NOMO-1 treated with dmso at 0.1 percent for 144 hours (cell line): ENCODE measurements at regions not wholly inside any gene's neighbourhood (a gene's known extent, or its start where the extent isn't known, plus 50 kb on each side); places are given as distances from the start of the nearest gene placed in this dataset.
"Not testable (repeated sequence)": the region's sequence is repeated elsewhere in the genome, so short reads cannot be mapped to it uniquely, and the experiment has no call there.

Source experiments
- DNase-seq: peaks from one replicate; lab custom pipeline; 2025; ENCODE audit not compliant: unreplicated experiment; lab: John Stamatoyannopoulos, UW

DNA sequence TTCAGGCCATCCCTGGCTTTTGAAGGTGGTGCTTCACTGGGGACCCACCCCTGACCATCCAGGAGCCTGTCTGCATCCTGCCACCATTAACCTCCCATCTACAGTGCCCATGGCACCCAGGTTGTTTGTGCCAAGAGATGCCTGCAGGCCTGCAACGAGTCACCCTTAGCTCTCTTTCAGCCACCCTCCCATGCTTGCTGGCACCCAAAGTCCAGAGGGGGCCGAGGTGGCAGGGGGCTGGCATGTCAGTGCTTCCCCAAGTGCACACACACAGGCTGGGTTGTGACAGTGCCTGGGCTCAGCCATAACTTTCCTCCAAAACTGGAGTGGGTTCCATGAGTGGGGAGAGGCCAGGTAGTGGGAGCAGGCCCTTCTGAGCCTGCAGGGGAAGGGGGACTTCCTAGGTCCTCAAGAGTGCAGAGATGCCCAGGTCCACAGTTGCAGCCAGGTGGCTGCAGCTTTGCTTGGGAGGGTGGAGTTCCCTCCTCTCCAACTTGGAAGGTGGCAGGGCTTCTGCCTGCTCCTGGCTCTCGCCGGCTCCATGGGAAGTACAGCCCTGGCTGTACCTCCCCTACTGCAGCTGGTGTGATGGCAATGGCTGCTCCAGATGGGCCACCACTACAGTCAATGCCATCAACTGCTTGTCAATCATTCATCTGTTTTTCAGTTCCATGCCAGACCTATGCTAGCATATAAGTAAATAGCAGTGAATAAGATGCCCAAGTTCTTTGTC, 235.9 kb upstream of the GIMD1 start:
- DNase-seq, result no peak

DNA sequence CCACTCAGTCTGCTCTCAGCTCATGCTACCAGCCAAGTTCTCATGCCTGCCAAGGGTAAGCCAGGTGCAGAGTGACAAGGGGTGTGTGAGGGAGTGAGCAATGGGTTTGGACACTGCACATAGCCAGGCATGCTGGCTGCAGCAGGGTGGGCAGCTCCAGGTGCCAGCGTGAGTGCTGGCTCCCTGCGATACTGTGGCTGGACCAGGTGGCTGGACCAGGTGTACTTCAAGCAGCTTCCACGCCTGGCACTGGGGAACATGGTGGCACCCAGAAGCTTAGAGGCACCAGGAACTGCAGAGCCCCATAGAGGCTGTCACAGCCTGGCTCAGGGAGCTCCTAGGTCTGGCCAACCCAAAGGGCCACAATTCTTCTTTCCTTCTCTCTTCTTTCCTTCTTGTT, 234.9 kb upstream of the GIMD1 start:
- no peak for DNase-seq

DNA sequence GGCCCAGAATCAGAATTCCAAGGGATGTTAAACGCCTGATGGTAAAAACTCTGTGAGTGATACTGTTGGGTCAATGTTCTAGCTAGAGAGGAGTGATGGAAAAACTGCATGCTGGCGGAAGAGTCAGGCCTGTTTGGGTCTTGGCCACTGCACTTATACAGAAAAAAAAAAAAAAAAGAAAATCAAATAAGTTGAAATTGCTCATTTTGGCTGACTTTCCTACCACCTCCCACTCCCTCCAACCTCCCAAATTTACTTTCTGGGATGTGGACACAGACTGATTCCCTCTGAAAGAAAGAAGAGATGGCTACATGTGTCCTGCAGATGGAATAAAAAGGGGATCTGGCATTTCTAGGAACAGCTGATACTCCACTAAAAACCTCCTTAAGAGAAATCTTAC, 234.1 kb upstream of the GIMD1 start:
- DNase-seq, result no peak

DNA sequence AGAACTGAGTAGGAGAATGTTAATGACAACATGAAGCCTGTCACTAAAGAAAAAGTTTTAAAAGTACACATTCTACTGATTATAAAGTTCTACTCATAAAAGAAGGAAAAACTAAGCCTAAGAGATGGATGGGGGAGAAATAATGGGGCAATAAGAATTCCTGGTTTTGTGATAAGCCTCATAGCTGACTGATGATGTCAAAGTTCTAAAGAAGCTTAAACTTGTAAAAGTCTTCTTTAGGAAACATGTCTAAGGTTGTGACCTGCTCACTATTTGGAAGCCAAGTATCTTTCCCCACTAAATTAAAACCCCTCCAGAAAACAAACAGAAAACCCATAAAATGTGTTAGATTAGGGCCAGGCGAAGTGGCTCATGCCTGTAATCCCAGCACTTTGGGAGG, 232.9 kb upstream of the GIMD1 start:
- no peak for DNase-seq

DNA sequence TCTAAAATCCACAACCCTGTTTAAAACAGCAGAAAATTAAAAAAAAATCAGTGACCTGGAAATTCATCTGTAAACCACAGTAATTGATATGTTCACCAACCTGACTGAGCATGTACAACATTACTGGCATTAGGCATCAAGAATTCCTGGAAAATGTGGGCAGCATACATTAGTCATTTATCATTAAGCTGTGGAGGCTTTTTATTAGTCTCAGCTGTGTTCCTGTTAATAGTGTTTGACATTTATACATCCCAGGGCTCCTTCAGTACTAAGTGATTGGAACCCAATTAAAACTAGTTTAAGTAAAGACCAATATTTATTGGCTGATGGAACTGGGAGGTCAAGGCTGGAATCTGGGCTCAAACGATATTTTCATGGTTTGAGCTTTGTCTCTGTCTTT, 227.3 kb upstream of the GIMD1 start:
- no peak for DNase-seq

DNA sequence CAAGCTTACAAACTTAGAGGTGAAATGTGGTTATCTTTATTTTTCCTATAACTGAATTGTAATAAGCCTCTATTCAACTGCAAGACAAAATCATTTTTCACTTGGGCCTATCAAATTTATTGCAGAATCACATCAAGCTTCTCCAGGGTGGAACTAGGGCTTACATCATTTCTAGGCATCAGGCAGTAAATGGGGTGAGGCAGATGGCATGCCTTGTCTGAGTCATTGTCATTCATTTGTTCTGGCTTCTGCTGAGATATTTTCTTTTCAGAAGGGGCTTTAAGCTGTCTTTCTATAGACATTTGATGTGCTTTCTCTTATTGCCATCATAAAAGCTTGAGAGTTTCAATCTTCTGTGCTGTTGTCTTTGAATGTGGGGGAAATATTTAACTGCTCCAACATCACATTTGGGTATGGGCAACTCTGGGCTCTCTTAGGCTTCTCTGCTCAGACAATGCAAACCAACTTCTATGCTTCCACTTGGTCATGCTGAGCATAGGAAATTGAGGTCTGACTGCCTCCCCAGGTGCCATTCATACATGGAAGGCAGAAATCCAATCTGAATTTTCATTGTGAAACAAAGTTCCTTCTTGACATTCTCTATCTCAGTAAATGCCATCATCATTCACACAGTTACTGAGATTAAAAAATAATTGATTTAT, 225.8 kb upstream of the GIMD1 start:
- no peak for DNase-seq

DNA sequence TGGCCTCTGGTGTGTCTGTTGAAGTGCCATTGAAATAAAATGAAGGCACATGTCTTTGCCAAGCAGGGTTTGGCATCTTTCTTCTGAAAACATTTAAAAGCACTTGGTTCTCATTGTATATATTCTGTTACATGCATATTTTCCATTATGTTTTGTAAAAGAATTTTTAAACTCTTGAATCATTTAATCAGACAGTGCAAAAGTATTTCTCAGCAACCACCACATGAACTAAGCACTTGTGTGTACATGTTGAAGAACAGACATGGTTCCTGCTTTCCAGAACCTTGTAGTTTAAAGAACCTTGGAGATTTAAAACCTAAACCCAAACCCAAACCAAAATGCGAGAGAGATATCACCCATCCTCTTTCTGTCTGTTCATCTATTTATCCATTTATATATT, 220.3 kb upstream of the GIMD1 start:
- DNase-seq, result no peak

DNA sequence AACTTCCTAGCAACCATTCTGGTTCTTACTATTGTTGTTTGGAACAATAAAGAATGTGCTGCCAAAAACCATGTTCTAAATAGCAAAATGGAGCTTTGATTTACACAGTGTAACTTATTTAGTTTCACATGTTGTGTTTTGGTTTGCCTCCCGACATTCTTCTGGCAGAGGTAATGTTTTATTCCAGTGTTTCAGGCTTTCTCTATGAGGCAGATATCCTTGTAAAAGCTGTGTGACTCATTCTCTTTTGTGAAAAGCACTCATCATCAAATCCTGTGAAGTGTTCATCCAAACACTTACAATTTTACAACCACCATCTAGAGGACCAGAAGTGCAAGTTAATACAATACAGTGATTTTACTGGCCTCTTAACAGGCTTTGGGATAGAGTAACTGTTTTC, 219.0 kb upstream of the GIMD1 start:
- DNase-seq, result no peak

DNA sequence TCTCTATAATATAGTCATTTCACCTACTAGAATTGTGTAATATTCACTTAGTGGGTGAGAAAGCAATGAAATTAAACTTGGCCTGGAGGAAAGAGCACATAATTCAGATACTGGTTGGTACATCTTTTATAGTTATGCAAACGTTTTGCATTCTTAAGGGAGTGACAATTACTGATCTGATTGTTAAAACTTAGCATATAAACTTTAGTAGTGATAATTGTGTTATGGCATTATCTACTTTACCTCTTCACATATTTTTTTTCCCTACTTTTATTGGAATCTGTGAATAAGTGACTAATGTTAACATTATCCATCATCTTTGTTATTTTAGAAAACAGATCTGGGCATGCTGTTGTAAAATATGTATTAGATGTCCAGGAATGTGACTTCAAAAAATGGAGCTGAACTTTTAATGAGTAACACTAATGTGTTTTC, 217.4 kb upstream of the GIMD1 start:
- DNase-seq, result no peak

DNA sequence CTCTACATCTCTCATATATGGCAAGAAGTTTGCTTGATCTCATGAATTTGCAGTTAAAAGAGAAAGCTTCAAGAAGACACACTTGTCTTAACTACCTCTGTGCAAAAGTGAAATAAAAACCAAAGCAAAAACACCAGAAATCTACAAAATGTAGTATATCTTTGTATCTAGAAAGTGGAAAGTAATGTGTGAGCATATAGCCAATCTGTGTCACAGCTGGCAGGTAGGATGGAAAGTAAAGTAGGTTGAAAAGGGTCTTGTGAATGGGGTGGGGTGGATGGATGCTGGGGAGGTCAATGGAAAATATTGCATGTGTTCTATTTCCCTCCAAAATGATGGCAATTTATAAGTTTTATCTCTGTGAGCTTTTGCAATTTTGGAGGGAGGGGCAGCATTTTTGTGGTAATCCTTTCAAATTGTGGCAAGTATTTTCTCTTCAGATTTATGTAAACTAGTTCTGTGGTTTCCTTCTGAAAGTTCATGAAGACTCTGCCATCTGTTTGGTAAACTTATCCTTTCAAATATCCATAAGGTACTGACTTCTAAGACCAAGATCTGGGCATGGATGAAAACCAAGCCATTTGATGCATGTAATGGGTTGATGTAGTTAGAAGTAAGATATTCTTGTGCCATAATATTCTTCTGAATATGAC, 215.9 kb upstream of the GIMD1 start:
- no peak for DNase-seq

DNA sequence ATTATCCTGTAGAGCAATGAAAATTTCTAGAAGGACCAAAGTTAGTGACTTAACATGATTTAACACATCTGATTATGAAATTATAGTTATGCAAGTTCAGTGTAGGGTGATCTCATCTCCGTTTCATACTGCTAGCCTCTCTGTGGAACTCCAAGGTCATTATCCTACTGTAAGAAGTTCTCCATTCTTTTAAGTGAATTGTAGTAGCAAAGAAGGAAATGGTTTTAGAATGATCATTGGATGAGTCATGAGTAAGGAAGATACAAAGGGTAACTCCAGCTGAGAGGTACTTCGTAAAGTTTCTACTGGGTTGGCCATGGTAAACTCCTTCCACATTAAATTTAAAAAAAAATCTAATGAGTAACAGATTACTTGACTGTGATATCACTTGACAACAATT, 215.0 kb upstream of the GIMD1 start:
- peak; percentile 81 for DNase-seq

DNA sequence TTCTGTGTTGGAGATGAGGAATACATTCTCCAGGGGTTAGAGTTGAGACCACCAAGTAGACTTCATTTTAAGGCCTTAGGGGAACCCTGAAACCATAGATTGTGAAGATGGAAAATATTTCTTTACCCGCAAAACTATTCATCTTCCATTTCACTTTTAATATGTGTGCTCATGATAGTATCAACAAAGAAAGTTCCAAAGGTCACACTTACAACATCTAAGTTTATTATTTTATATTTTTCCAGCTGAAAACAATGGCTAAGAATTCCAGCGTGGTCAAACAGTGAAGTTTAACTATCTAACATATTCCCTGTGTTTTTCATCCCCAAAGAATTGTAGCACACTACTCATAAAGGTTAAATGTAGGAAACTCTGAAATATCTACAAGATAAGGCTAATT, 214.5 kb upstream of the GIMD1 start:
- no peak for DNase-seq

DNA sequence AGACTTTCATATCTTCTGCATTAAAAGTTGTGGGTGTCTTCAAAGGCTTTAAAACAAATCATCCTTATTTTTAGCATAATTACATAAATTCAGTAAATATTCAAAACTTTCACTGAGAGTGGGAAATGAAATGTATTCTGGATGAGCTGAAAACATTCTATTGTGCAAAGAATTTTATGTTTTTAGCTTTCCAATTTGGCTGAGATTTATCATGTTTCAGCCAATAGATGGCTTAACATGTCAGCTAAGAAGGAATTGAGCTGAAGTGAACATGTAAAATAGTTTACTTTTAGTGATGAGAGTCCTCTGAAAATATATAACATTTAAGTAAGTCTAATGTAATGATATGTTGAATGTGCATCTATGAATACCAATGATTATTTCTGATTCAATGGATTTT, 213.5 kb upstream of the GIMD1 start:
- DNase-seq, result no peak

DNA sequence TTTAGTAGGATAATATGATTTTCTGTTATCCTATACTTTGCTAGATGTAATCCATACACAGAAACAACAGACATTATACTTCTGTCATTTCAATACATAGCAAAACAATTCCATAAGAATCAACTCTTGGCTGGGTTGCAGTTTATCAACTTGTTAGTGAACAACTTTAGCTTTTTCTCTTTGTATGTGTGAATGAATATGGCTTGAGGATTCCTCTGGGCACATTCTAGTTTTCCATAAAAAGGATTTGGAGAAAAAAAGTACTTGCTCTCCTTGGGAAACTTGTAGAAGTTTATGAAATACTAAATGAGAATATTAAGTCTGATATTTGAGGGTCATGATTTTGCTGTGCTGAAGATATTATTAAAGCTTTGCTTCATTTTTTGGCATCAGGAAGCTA, 210.7 kb upstream of the GIMD1 start:
- no peak for DNase-seq

DNA sequence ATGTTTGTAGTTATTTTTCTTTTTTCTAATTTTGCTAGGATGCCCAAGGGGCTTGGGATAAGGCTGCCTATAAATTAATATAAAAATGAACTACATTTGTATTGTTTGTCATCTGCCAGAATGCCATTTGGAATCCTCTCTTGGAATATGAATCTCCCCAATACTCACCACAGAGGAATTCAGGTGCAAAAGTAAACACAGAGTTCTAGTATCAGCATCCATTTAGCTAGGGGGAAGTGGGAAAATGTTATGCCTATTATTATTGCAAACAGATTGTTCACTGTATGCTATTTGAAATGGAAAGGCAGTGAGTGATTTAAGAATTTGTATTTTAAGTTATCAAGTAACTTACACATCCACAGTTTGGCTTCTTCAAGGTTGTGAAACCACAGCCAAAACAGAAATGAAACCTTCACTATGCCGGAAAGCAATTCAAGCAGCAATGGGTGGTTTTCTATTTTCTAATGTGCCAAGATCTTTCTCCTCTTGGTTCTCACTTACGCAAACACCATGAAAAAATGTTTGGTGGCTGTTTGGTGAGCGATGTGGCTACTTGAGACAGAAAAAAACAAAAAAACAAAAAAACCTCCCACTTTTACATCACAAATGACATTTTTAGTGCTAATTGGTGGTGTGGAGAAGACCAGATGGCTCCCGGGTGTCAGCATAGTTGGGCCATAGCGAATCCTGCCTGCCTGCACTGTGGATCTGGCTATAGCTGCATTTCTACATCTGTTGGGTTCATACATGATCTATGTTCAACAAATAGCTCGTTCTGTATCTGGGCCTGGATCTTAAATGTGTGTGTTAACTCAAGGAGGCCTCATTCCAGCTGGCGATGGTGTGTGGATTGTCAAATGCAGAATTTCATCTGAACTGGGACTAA, 200.8 kb upstream of the GIMD1 start:
- DNase-seq, result no peak

DNA sequence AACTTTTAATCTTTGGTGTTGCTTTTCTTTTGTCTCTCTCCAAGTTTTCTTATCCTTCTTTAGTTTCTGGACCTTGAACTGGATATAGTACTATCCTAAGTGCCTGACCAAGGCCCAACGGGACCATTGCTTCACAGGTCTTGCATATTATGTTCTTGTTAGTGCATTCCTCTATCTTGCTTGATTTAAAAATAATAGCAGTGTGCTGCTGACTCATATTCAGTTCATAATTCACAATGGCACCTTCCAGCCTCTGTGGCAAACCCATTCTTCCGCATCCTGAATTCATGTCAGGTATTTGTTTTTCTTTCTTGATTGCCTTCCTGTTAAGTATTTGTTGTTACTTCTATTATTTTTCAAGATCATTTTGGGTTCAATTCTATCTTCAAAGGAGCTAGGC, 197.1 kb upstream of the GIMD1 start:
- no peak for DNase-seq

DNA sequence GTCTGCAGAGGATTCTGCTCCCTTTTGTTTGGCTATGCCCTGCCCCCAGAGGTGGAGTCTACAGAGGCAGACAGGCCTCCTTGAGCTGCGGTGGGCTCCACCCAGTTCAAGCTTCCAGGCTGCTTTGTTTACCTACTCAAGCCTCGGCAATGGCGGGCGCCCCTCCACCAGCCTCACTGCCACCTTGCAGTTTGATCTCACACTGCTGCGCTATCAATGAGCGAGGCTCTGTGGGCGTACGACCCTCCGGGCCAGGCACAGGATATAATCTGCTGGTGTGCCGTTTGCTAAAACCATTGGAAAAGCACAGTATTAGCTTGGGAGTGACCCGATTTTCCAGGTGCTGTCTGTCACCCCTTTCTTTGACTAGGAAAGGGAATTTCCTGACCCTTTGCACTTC, 195.1 kb upstream of the GIMD1 start:
- DNase-seq, result not testable (repeated sequence)

DNA sequence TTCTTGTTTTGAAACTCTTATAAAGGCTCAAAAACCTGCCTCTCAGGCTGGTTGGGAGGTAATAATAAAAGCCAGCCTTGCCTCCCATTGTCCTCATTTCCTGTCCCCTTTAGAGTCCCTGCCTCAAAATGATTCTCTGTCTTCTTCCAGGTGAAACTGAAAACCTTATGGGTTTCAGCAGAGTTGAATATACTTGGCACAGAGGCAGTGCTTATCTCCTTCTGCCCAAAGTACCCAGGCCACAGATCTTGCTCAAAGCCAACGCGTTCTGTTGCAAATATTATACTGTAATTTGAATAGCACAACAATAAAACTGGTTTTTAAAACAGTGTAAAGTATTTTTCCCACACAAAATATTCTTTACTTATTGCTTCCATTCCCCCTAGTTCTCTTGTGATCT, 183.1 kb upstream of the GIMD1 start:
- DNase-seq, result no peak

DNA sequence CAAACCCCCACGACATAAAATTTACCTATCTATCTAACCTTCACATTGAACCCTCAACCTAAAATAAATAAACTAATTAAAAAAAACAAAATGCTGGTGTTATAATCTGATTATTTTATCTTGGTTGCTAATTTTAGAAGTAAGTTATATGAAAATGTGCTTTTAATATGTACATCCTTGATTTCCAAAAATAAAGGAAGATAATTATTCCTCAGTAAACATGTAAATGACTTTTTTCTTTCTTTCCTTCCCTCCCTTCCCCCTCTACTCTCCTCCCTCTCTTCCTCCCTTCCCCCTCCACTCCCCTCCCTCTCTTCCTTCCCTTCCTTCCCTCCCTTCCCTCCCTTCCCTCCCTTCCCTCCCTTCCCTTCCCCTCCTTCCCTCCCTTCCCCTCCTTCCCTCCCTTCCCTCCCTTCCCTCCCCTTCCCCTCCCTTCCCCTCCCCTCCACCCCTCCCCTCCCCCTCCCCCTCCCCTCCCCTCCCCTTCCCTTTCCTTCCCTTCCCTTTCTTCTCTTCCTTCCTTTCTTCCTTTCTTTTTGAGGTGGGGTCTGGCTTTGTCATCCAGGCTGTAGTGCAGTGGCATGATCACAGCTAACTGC, 180.0 kb upstream of the GIMD1 start:
- no peak for DNase-seq

DNA sequence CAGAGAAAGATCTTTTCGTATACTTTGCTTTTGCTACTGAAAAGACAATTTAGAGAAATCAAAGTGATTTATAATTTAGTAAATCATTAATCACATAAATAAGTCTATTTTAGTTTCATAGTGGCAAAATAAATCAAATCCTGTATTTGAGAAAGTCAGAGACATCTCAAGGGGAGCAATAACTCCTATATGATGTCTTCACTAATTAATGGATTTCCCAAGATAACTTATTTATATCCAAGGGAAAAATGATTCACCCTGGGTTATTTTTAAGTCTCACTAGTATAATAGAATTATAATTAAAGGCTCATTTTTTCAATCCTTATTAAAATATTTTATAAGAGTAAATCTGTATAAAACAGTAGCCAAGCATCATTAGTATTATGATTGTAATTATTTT, 177.8 kb upstream of the GIMD1 start:
- no peak for DNase-seq

DNA sequence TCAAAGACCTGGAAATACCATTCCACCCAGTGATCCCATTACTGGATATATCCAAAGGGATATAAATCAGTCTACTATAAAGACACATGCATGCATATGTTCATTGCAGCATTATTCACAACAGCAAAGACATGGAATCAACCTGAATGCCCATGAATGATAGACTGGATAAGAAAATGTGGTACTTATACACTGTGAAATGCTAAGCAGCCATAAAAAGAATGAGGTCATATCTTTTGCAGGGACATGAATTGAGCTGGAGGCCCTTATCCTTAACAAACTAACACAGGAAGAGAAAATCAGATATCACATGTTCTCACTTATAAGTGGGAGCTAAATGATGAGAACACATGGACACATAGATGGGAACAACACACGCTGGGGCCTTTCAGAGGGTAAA, 174.0 kb upstream of the GIMD1 start:
- not testable (repeated sequence) for DNase-seq
